HG02678 (cell line): ENCODE measurements at regions not wholly inside any gene's neighbourhood (a gene's known extent, or its start where the extent isn't known, plus 50 kb on each side); places are given as distances from the start of the nearest gene placed in this dataset.

Experiments
- ATAC-seq: cut with Tn5 transposase; IDR thresholded peaks from one replicate; pipeline ENCODE4 v1.9.1; 2021; ENCODE audit warnings: mild to moderate bottlenecking, moderate library complexity; ENCODE audit not compliant: unreplicated experiment

- peak; percentile 49 for ATAC-seq
These were observed 296.6 kb upstream of the RASA1 start for GRCh38 chr5:86971034-86971571.

- ATAC-seq, result no peak
These were observed 292.7 kb upstream of the RASA1 start for GRCh38 chr5:86974955-86975354.

DNA sequence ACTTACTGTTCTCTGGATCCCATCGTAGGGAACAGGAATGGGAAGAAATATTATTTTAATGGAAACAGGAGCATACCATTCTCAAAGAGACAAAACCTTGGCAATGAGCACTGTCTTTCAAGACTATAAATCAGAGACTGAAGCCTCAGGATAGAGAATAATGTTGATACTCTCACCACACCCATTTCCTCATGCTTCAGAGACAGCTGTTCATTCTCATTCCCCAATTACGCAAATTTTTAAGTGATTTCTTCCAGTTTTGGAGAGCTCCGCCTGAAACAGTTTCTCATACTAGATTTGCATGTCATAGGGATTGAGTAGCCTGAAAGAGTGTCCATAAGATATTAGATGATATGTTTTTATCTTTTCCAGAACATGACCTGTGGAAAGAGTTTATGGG, 290.5 kb upstream of the RASA1 start:
- ATAC-seq, result no peak

DNA sequence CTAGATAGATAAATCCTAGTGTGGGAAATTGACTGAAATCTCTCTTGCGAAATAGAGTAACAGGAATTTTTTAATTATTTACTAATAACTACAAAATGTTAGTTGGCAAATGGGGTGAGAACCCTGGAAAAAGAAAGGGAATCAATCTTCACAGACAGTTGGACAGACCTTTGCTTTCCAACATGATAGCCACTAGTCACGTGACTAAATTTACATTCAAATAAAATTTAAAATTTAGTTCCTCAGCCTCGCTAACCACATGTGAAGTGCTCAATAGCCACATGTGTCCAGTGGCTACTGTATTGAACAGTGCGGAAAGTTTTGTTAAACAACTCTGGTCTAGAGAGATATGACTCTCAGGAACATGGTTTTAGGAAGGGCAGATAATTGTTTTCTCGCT, 289.9 kb upstream of the RASA1 start:
- ATAC-seq, result no peak

DNA sequence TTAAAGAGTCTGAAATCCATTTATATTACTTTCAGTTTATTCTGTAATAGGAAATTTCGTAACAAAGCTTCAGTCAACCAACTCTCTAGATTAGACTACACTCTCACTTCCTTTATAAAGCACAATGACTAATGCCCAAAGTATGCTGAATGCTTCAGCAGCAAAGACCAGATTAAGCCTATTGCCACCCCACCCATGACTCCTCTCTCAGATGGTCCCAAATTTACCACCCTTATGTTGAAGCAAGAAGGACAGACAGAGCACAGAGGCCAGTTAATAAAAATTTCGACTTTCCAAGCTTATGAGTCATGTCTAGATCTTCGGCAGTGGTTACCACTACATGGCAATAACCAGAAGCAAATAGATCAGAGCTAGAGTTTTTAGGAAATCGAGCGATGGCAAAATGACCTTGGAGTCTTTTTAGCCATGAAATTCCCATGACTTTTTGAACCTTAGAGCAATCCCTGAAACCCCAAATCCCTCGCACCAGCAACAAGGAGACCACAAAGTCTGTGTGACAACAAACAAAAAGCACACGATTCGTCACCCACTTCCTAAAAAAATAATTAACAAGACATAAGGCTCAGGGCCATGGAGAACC, 287.8 kb upstream of the RASA1 start:
- ATAC-seq, result no peak

- ATAC-seq, result no peak
These were observed 285.8 kb upstream of the RASA1 start for GRCh38 chr5:86981898-86982297.

- ATAC-seq, result no peak
These were observed 284.5 kb upstream of the RASA1 start for GRCh38 chr5:86983208-86983607.

DNA sequence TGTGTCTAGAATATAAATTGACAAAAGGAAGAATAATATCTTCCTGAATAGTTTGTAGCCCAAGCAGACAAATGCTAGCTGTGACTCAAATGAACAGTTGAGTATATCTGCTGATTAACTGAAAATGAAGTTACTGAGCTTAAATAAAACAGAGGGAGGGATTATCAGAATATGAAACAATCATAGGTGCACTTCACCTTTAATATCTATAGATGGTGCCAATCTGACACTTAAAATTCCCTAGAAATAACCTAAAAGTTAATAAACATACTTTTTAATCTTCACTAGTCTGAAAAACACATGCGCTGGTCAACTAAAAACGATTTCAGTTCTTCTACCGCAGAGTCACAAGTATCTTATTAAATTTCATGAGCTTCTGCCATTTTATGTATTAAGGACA, 280.8 kb upstream of the RASA1 start:
- ATAC-seq, result no peak

- ATAC-seq, result no peak
These were observed 270.2 kb upstream of the RASA1 start for GRCh38 chr5:86997516-86997915.

GRCh38 chr5:86999951-87000350, 267.7 kb upstream of the RASA1 start:
- no peak for ATAC-seq

DNA sequence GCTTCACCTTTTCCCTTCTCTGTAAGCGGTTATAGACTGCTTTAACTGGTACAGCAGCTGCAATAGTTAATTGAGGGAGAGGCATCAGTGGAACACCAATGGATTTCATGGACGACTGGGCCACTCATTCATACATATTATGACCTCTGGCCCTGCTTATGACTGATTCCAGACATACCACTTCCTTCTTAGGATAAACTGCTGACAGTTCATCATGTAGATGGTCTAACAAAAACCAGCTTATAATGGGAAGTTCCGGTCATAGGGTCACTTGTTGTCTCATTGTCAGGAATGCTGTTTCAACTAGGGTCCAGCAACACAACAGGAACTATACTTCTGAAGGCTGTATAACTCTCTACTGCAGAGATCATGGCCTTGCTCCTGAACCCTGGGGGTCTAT, 265.2 kb upstream of the RASA1 start:
- no peak for ATAC-seq

GRCh38 chr5:87004101-87004500, 263.6 kb upstream of the RASA1 start:
- ATAC-seq, result no peak

DNA sequence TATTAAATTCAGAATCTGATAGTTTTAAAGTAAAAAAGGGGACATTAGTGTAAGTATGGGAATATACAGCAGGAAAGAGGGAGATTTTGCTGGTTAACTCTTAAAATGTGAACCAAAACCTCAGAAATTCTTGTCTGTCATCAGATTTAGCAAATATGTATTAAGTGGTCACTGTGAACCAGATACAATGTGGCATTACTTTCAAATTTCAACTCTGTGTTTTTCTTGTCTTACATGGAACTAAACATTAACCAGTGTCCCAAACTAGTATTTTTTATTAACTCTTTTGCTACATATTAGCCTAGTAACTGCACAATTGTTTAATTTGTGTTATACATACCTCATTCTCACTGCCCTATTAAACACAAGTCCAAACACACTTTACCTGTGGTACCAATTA, 259.9 kb upstream of the RASA1 start:
- ATAC-seq, result no peak

DNA sequence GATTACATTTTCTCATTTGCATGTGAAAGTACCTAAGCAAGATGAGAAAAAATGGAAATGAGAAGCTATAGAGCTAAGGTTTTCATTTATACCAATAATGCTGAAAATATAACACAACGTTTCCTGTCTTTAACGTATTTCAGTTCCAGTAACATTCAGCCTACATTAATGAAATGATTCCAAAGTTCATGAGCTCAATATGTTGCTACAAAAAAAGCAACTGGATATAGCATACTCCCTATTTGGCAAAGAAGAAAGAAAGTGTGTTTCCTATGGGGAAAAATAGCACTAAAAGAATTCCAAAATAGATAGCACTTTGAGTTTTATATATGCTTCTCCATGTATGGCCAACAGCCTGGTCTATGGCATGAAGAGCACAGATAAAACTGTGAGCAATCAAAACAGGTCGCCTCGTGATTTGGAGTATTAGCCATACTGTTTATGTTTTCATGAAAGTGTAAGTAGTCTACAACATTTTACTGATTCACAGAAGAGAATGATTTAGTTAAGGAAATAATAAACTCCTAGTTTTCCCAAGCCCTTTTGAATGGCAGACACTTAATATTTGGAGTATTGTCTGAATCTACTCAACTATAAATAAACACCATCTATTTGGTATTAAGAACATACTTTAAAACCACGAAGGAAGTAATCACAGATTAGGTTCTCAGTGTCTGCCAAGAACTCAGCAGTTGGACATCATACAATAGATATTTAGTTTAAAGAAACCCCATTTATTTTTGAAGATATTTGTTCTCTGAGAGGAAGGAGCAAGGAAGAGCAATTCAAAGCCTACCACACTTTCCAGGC, 258.7 kb upstream of the RASA1 start:
- ATAC-seq, result no peak

DNA sequence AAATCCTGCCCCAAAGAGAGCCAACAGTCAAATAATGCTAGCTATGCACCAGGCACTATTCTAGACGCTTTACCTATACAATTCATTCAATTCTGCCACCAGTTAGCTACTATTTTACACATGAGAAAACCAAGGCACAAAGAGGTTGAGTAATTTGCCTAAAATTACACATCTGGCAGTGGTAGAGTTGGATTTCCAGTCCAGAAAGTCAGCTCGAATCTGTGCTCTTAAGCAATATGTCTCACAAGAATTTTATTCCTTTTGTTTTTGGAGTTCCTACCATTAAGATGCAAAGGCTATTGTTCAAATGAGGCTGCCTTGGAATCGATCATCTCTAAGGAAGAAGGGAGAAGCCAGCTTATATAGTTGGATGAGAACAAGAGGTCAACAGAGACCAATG, 256.9 kb upstream of the RASA1 start:
- ATAC-seq, result no peak

DNA sequence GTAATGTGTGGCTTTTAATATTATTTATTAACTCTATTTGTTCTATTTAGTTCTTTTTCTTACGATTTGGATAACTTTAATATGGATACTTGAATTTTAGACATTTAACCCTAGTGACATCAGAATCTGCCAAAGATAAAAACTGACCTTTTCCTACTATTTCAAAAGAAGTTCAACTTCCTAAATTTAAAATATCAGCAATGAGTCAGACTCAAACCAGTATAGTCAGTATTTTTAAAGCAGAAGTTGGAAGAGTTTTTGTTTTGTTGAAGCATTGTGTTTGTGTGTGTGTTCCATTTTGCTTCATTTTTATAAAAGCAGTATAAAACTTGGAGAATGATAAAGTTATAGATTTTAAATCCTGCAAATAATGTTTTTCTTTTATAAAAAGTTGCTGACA, 251.8 kb upstream of the RASA1 start:
- ATAC-seq, result no peak

DNA sequence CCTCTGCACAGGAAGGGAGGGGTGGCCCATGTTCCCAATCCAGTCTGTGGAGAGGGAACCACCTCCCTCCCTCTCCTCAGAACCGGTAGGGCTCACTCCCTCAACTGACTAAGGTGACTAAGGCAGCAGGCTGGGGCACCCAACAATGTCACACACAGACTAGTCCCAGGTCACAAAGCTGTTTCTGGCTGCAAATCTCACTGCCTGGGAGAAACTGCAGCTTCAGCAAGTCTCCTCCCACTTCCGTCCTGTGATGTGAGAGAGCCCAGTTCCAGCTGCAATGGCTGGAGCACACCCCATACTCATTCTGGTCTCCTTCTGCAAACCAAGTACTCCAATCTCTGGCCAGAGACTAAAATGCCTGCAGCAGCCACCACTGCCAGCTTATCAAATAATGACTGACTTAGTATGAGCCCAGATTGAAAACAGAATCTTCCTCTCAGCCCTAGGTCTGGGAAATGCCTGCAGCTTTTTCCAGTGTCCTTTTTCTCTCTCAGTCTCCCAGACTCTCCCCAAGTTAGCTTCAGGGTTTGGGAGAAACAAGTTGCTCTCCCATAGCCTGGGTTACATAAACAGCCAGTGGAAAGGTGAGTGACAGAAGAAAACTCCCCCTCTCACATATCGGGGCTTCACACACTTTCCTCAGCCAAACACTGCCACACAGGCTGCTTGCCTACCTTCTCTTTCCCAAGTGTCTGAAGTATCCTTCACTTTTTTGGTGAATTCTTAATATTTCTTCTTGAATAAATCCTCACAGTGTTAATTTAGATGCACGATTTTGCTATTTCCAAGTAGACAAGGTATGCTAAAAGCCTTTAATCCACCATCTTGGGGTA, 247.4 kb upstream of the RASA1 start:
- ATAC-seq, result peak; percentile 95

GRCh38 chr5:87022415-87022814, 245.3 kb upstream of the RASA1 start:
- no peak for ATAC-seq

DNA sequence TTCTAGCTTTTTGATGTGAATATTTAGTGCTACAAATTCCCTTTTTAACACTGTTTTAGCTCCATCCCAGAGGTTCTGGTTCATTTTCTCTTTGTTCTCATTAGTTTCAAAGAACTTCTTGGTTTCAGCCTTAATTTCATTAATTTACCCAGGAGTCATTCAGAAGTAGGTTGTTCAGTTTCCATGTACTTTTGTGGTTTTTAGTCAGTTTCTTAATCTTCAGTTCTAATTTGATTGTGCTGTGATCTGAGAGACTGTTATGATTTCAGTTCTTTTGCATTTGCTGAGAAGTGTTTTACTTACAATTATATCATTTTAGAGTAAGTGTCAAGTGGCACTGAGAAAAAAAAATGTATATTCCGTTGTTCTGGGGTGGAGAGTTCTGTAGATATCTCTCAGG, 240.1 kb upstream of the RASA1 start:
- ATAC-seq, result no peak

GRCh38 chr5:87029951-87030350, 237.7 kb upstream of the RASA1 start:
- no peak for ATAC-seq

GRCh38 chr5:87030699-87031098, 237.0 kb upstream of the RASA1 start:
- ATAC-seq, result no peak

- ATAC-seq, result no peak
These were observed 233.1 kb upstream of the RASA1 start for GRCh38 chr5:87034557-87034956.
